ENCODE measurements at regions not wholly inside any gene's neighbourhood (a gene's known extent, or its start where the extent isn't known, plus 50 kb on each side); places are given as distances from the start of the nearest gene placed in this dataset.

GRCh38 chr11:133787379-133788141, 57.8 kb downstream of the SPATA19 start:
- Histone ChIP-seq H3K27me3 (ENCODE audit: control insufficient read depth in 1 of 2, insufficient read depth in 1 of 2, low read length in 2 of 2) (peaks cover 0 to 8% of the 10 kb centered on the region in 2 experiments), H3K23ac (ENCODE audit: low read length in 2 of 2) (no peak overlapping the region), H3K4ac (ENCODE audit: low read depth in 1 of 2, low read length in 2 of 2) (no peak overlapping the region), H3K4me2 (ENCODE audit: low read length, poor library complexity, severe bottlenecking) (no peak overlapping the region), H2BK5ac (ENCODE audit: low read depth, low read length, poor library complexity, severe bottlenecking) (no peak overlapping the region), H3K14ac (ENCODE audit: low read length in 2 of 2) (no peak overlapping the region), H3K27ac (ENCODE audit: low read length, poor library complexity, severe bottlenecking) (no peak overlapping the region), H2AK5ac (ENCODE audit: low read length, severe bottlenecking) (no peak overlapping the region), H3K4me1 (ENCODE audit: control insufficient read depth, insufficient read depth, low read depth, low read length) (no peaks in the 10 kb centered on the region), H2AFZ (ENCODE audit: low read depth, low read length) (no peak overlapping the region), H2BK12ac (ENCODE audit: low read length in 2 of 2) (no peak overlapping the region), H3K36me3 (ENCODE audit: control insufficient read depth in 1 of 2, insufficient read depth in 2 of 2, low read depth in 1 of 2, low read length in 2 of 2) (no peaks in the 10 kb centered on the region), H3K18ac (ENCODE audit: low read depth in 1 of 2, low read length in 2 of 2) (no peak overlapping the region), H4K8ac (ENCODE audit: low read length) (no peak overlapping the region), H2BK15ac (ENCODE audit: low read depth, poor library complexity, severe bottlenecking) (no peak overlapping the region), H4K91ac (ENCODE audit: low read length) (no peak overlapping the region), H3K9me3 (ENCODE audit: control insufficient read depth, low read length) (peaks cover 5% of the 10 kb centered on the region), H2BK120ac (ENCODE audit: low read depth, low read length) (no peak overlapping the region), H3K79me1 (replicated peaks; ENCODE audit: low read length, poor library complexity, severe bottlenecking) (no peaks in the 10 kb centered on the region), H3K4me3 (ENCODE audit: insufficient read depth in 1 of 2, low read depth in 1 of 2, low read length in 2 of 2) (peak overlapping the region in 1 of 2 experiments; percentile 69), H3K9ac (ENCODE audit: low read length) (no peak overlapping the region)
- 21% methylated on average over 42 of the region's 47 CpGs for WGBS
- DNase-seq, result no peak

GRCh38 chr11:133785795-133786340, 59.4 kb downstream of the SPATA19 start:
- Histone ChIP-seq H3K36me3 (ENCODE audit: control insufficient read depth in 1 of 2, insufficient read depth in 2 of 2, low read depth in 1 of 2, low read length in 2 of 2) (no peaks in the 10 kb centered on the region), H2BK12ac (ENCODE audit: low read length in 2 of 2) (no peak overlapping the region), H3K27me3 (ENCODE audit: control insufficient read depth in 1 of 2, insufficient read depth in 1 of 2, low read length in 2 of 2) (peaks cover 0 to 8% of the 10 kb centered on the region in 2 experiments), H3K4me1 (ENCODE audit: control insufficient read depth, insufficient read depth, low read depth, low read length) (no peaks in the 10 kb centered on the region), H3K14ac (ENCODE audit: low read length in 2 of 2) (no peak overlapping the region), H3K9ac (ENCODE audit: low read length) (no peak overlapping the region), H4K91ac (ENCODE audit: low read length) (no peak overlapping the region), H3K27ac (ENCODE audit: low read length, poor library complexity, severe bottlenecking) (no peak overlapping the region), H3K79me1 (replicated peaks; ENCODE audit: low read length, poor library complexity, severe bottlenecking) (no peaks in the 10 kb centered on the region), H3K4ac (ENCODE audit: low read depth in 1 of 2, low read length in 2 of 2) (no peak overlapping the region), H2AFZ (ENCODE audit: low read depth, low read length) (no peak overlapping the region), H3K9me3 (ENCODE audit: control insufficient read depth, low read length) (no peaks in the 10 kb centered on the region), H2BK5ac (ENCODE audit: low read depth, low read length, poor library complexity, severe bottlenecking) (no peak overlapping the region), H3K4me3 (ENCODE audit: insufficient read depth in 1 of 2, low read depth in 1 of 2, low read length in 2 of 2) (no peak overlapping the region), H3K23ac (ENCODE audit: low read length in 2 of 2) (no peak overlapping the region), H4K8ac (ENCODE audit: low read length) (no peak overlapping the region), H3K18ac (ENCODE audit: low read depth in 1 of 2, low read length in 2 of 2) (no peak overlapping the region), H2BK15ac (ENCODE audit: low read depth, poor library complexity, severe bottlenecking) (no peak overlapping the region), H2AK5ac (ENCODE audit: low read length, severe bottlenecking) (no peak overlapping the region), H2BK120ac (ENCODE audit: low read depth, low read length) (no peak overlapping the region), H3K4me2 (ENCODE audit: low read length, poor library complexity, severe bottlenecking) (no peak overlapping the region)
- WGBS, result 46% methylated on average over 10 of the region's 10 CpGs
- no peak for DNase-seq

- no peak overlapping the region for H2BK15ac ChIP-seq (ENCODE audit: low read depth, poor library complexity, severe bottlenecking)
- no peak overlapping the region for H3K27ac ChIP-seq (ENCODE audit: low read length, poor library complexity, severe bottlenecking)
- H3K79me1 ChIP-seq (replicated peaks; ENCODE audit: low read length, poor library complexity, severe bottlenecking), result no peaks in the 10 kb centered on the region
- H4K91ac ChIP-seq (ENCODE audit: low read length), result no peak overlapping the region
- H3K18ac ChIP-seq (ENCODE audit: low read depth in 1 of 2, low read length in 2 of 2), result no peak overlapping the region
- no peaks in the 10 kb centered on the region for H3K4me1 ChIP-seq (ENCODE audit: control insufficient read depth, insufficient read depth, low read depth, low read length)
- H4K8ac ChIP-seq (ENCODE audit: low read length), result no peak overlapping the region
- H3K36me3 ChIP-seq (ENCODE audit: control insufficient read depth in 1 of 2, insufficient read depth in 2 of 2, low read depth in 1 of 2, low read length in 2 of 2), result no peaks in the 10 kb centered on the region
- H2BK12ac ChIP-seq (ENCODE audit: low read length in 2 of 2), result no peak overlapping the region
- no peak overlapping the region for H3K4me2 ChIP-seq (ENCODE audit: low read length, poor library complexity, severe bottlenecking)
- no peaks in the 10 kb centered on the region for H3K9me3 ChIP-seq (ENCODE audit: control insufficient read depth, low read length)
- H3K23ac ChIP-seq (ENCODE audit: low read length in 2 of 2), result no peak overlapping the region
- no peak overlapping the region for H3K4ac ChIP-seq (ENCODE audit: low read depth in 1 of 2, low read length in 2 of 2)
- H2AFZ ChIP-seq (ENCODE audit: low read depth, low read length), result no peak overlapping the region
- no peak overlapping the region for H3K4me3 ChIP-seq (ENCODE audit: insufficient read depth in 1 of 2, low read depth in 1 of 2, low read length in 2 of 2)
- DNase-seq, result no peak
- no peak overlapping the region for H3K14ac ChIP-seq (ENCODE audit: low read length in 2 of 2)
- 74% methylated on average over 6 of the region's 6 CpGs for WGBS
- no peak overlapping the region for H2BK5ac ChIP-seq (ENCODE audit: low read depth, low read length, poor library complexity, severe bottlenecking)
- H2BK120ac ChIP-seq (ENCODE audit: low read depth, low read length), result no peak overlapping the region
- H3K27me3 ChIP-seq (ENCODE audit: control insufficient read depth in 1 of 2, insufficient read depth in 1 of 2, low read length in 2 of 2), result peaks cover 0 to 8% of the 10 kb centered on the region in 2 experiments
- H2AK5ac ChIP-seq (ENCODE audit: low read length, severe bottlenecking), result no peak overlapping the region
- H3K9ac ChIP-seq (ENCODE audit: low read length), result no peak overlapping the region
Measured at GRCh38 chr11:133784359-133784758, 61.0 kb downstream of the SPATA19 start.

- H3K9ac ChIP-seq (ENCODE audit: low read length), result no peak overlapping the region
- no peak overlapping the region for H3K27ac ChIP-seq (ENCODE audit: low read length, poor library complexity, severe bottlenecking)
- 87% methylated on average over 36 of the region's 37 CpGs for WGBS
- no peak overlapping the region for H2AK5ac ChIP-seq (ENCODE audit: low read length, severe bottlenecking)
- no peak overlapping the region for H2BK15ac ChIP-seq (ENCODE audit: low read depth, poor library complexity, severe bottlenecking)
- DNase-seq, result no peak
- H3K36me3 ChIP-seq (ENCODE audit: control insufficient read depth in 1 of 2, insufficient read depth in 2 of 2, low read depth in 1 of 2, low read length in 2 of 2), result no peaks in the 10 kb centered on the region
- H3K4me2 ChIP-seq (ENCODE audit: low read length, poor library complexity, severe bottlenecking), result no peak overlapping the region
- H3K9me3 ChIP-seq (ENCODE audit: control insufficient read depth, low read length), result peaks cover 8% of the 10 kb centered on the region
- H3K23ac ChIP-seq (ENCODE audit: low read length in 2 of 2), result no peak overlapping the region
- H2AFZ ChIP-seq (ENCODE audit: low read depth, low read length), result no peak overlapping the region
- H3K27me3 ChIP-seq (ENCODE audit: control insufficient read depth in 1 of 2, insufficient read depth in 1 of 2, low read length in 2 of 2), result no peaks in the 10 kb centered on the region
- H2BK12ac ChIP-seq (ENCODE audit: low read length in 2 of 2), result no peak overlapping the region
- no peak overlapping the region for H2BK120ac ChIP-seq (ENCODE audit: low read depth, low read length)
- no peak overlapping the region for H4K8ac ChIP-seq (ENCODE audit: low read length)
- no peaks in the 10 kb centered on the region for H3K79me1 ChIP-seq (replicated peaks; ENCODE audit: low read length, poor library complexity, severe bottlenecking)
- H4K91ac ChIP-seq (ENCODE audit: low read length), result no peak overlapping the region
- no peak overlapping the region for H3K18ac ChIP-seq (ENCODE audit: low read depth in 1 of 2, low read length in 2 of 2)
- H3K4me1 ChIP-seq (ENCODE audit: control insufficient read depth, insufficient read depth, low read depth, low read length), result no peaks in the 10 kb centered on the region
- H3K4me3 ChIP-seq (ENCODE audit: insufficient read depth in 1 of 2, low read depth in 1 of 2, low read length in 2 of 2), result no peak overlapping the region
- H3K14ac ChIP-seq (ENCODE audit: low read length in 2 of 2), result no peak overlapping the region
- H3K4ac ChIP-seq (ENCODE audit: low read depth in 1 of 2, low read length in 2 of 2), result no peak overlapping the region
- no peak overlapping the region for H2BK5ac ChIP-seq (ENCODE audit: low read depth, low read length, poor library complexity, severe bottlenecking)
Measured at GRCh38 chr11:133782116-133782725, 63.1 kb downstream of the SPATA19 start.

Measured in mesenchymal stem cell (in vitro differentiated cells and primary cell).